B cell (primary cell): ENCODE measurements at regions not wholly inside any gene's neighbourhood (a gene's known extent, or its start where the extent isn't known, plus 50 kb on each side); places are given as distances from the start of the nearest gene placed in this dataset.

Experiments
- ATAC-seq: fragments of 200-7000 bp; cut with Tn5 transposase; one replicate; pipeline ENCODE4 v1.10.0; 2021; ENCODE audit warnings: low read depth, mild to moderate bottlenecking, moderate number of reproducible peaks, moderate library complexity
- CTCF ChIA-PET: fragments of 350-600 bp; sonication (Branson Sonifier 250); formaldehyde crosslinking; loops from one replicate; lab custom pipeline; 2021; ENCODE audit warnings: antibody characterized with exemption, inconsistent platforms; lab: Charles Lee
- POLR2A ChIA-PET: fragments of 350-600 bp; sonication (Branson Sonifier 250); formaldehyde crosslinking; loops from one replicate; lab custom pipeline; 2021; ENCODE audit warnings: antibody characterized with exemption; lab: Charles Lee
- DNase-seq: peaks from one replicate; pipeline ENCODE4 v3.0.0; 2013
- H2AFZ ChIP-seq: 2 replicates; pipeline ENCODE4 v1.6.1; 2012; ENCODE audit warnings: mild to moderate bottlenecking, low read depth, low read length; ENCODE audit not compliant: insufficient read depth, poor library complexity, severe bottlenecking
- H3K27ac ChIP-seq, 2 donors: 1 replicate in 1 of 2; 2 replicates in 1 of 2; pipeline ENCODE4 v1.5.1; 2012 to 2013; ENCODE audit warnings: low read length in 2 of 2, mild to moderate bottlenecking in 2 of 2, moderate library complexity in 1 of 2
- H3K27me3 ChIP-seq, 4 experiments: fragments of 200-600 bp in 1 of 4; sonication (generic) in 1 of 4; replicated peaks in 1 of 4; 1 replicate in 2 of 4; 2 replicates in 2 of 4; pipeline versions ENCODE4 v1.6.1 to v1.7.0; 2013 to 2016; ENCODE audit warnings: low read length in 3 of 4, mild to moderate bottlenecking in 2 of 4, mixed read lengths in 1 of 4, moderate library complexity in 1 of 4; ENCODE audit not compliant: insufficient read depth in 4 of 4, control insufficient read depth in 3 of 4; ENCODE audit errors: control extremely low read depth in 1 of 4
- H3K36me3 ChIP-seq, 2 experiments: replicated peaks in 1 of 2; 1 replicate in 1 of 2; 2 replicates in 1 of 2; pipeline versions ENCODE4 v1.6.1 to v1.7.1; 2013; ENCODE audit warnings: low read length in 1 of 2; ENCODE audit not compliant: insufficient read depth in 2 of 2, control insufficient read depth in 1 of 2; ENCODE audit errors: control extremely low read depth in 1 of 2, extremely low read depth in 1 of 2
- H3K4me1 ChIP-seq, 2 donors: fragments of 200-600 bp in 1 of 2; sonication (generic) in 1 of 2; 1 replicate in 1 of 2; 2 replicates in 1 of 2; pipeline versions ENCODE4 v1.5.1 to v1.6.1; 2013 to 2017; ENCODE audit warnings: low read length in 2 of 2; ENCODE audit not compliant: control insufficient read depth in 2 of 2, insufficient read depth in 2 of 2
- H3K4me2 ChIP-seq: replicated peaks from 2 replicates; pipeline ENCODE3; 2012; ENCODE audit warnings: mild to moderate bottlenecking, low read depth, low read length; ENCODE audit not compliant: poor library complexity, severe bottlenecking
- H3K4me3 ChIP-seq, 5 experiments: fragments of 200-600 bp in 1 of 5; sonication (generic) in 1 of 5; 1 replicate in 3 of 5; 2 replicates in 2 of 5; pipeline versions ENCODE4 v1.5.1 to v1.7.0; 2011 to 2016; ENCODE audit warnings: low read length in 4 of 5, mild to moderate bottlenecking in 4 of 5, low read depth in 2 of 5, control low read depth in 1 of 5, moderate library complexity in 1 of 5; ENCODE audit not compliant: insufficient read depth in 1 of 5; ENCODE audit errors: control extremely low read depth in 1 of 5, extremely low read depth in 1 of 5
- H3K79me2 ChIP-seq: fragments of 200-600 bp; sonication (generic); one replicate; pipeline ENCODE4 v1.6.0; 2016; ENCODE audit warnings: low read length; ENCODE audit not compliant: control insufficient read depth, insufficient read depth
- H3K9ac ChIP-seq: fragments of 200-600 bp; sonication (generic); 2 replicates; pipeline ENCODE4 v1.6.1; 2017; ENCODE audit warnings: mild to moderate bottlenecking, low read length, moderate library complexity
- H3K9me3 ChIP-seq, 3 donors: one replicate each; pipeline versions ENCODE4 v1.6.1 to v1.7.1; 2013; ENCODE audit warnings: low read length in 2 of 3; ENCODE audit not compliant: control insufficient read depth in 2 of 3, insufficient read depth in 1 of 3; ENCODE audit errors: control extremely low read depth in 1 of 3
- H4K20me1 ChIP-seq: 2 replicates; pipeline ENCODE4 v1.6.0; 2012; ENCODE audit warnings: mild to moderate bottlenecking, low read length; ENCODE audit not compliant: insufficient read depth, control insufficient read depth, poor library complexity, severe bottlenecking
- H3K27ac Mint-ChIP-seq: one replicate; pipeline ENCODE4 v1.8.0; 2021; ENCODE audit warnings: mixed read lengths
- H3K27me3 Mint-ChIP-seq: one replicate; pipeline ENCODE4 v1.8.0; 2021; ENCODE audit warnings: mixed read lengths
- H3K4me1 Mint-ChIP-seq: one replicate; pipeline ENCODE4 v1.8.0; 2021; ENCODE audit warnings: mixed read lengths
- H3K4me3 Mint-ChIP-seq: one replicate; pipeline ENCODE4 v1.8.0; 2021; ENCODE audit warnings: mixed read lengths
- H3K9me3 Mint-ChIP-seq: one replicate; pipeline ENCODE4 v1.8.0; 2022; ENCODE audit warnings: mixed read lengths; ENCODE audit not compliant: insufficient read depth
- CTCF ChIP-seq: fragments of 200-600 bp; IDR thresholded peaks from one replicate; pipeline ENCODE4 v1.8.0; 2022; ENCODE audit warnings: antibody characterized with exemption, mild to moderate bottlenecking
- EZH2 ChIP-seq: IDR thresholded peaks from 2 replicates; pipeline ENCODE4 v1.6.1; 2012; ENCODE audit warnings: borderline replicate concordance, low read depth, mild to moderate bottlenecking, moderate library complexity, low read length; ENCODE audit not compliant: insufficient read depth, poor library complexity, severe bottlenecking
- WGBS: methylation state at CpG from one replicate; pipeline ENCODE4 v1.1.5; 2013; ENCODE audit warnings: missing lambda C conversion rate; ENCODE audit not compliant: insufficient coverage; 5-methylcytosine and 5-hydroxymethylcytosine counted together
- intact Hi-C: fragments of 100-400 bp; cut with micrococcal nuclease; formaldehyde crosslinking; loops from one replicate; pipeline ENCODE4 v1.10.0; 2022

DNA sequence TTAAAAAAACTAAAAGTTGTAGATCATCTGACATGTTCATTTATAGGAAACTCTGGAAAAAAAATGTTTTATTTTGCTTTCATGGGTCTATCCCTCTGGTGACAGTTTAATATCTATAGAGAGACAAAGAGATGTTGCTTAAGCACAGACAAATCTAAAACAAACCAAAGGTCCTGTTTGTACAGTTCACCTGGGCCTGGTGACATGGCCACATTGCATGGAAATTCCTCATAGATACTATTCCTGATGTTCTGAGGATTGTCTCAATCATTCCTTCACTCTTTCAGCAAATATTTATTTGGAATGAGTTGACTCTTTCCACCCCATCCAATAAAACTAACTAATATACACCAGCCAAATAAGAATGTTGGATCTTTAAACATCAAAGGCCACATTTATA, 259.1 kb upstream of the NOCT start:
- DNase-seq (no peak), ATAC-seq (no peak)
- POLR2A ChIA-PET = no interaction called here
- Histone ChIP-seq H2AFZ (no peak overlapping the region), H3K79me2 (no peaks in the 10 kb centered on the region), H3K9me3 (no peaks in the 10 kb centered on the region), H4K20me1 (no peaks in the 10 kb centered on the region), H3K4me1 (no peaks in the 10 kb centered on the region), H3K36me3 (no peaks in the 10 kb centered on the region), H3K4me3 (no peak overlapping the region), H3K9ac (no peak overlapping the region), H3K27me3 (no peaks in the 10 kb centered on the region), H3K27ac (no peak overlapping the region), H3K4me2 (no peak overlapping the region)
- intact Hi-C loops = no loop called here
- Mint-ChIP-seq H3K27ac (no peak overlapping the region), H3K9me3 (peaks cover 11% of the 10 kb centered on the region), H3K4me3 (no peak overlapping the region), H3K27me3 (peaks cover 7% of the 10 kb centered on the region), H3K4me1 (no peaks in the 10 kb centered on the region)
- TF ChIP-seq CTCF = no peak
- no peak for TF ChIP-seq EZH2
- CTCF ChIA-PET = no interaction called here

DNA sequence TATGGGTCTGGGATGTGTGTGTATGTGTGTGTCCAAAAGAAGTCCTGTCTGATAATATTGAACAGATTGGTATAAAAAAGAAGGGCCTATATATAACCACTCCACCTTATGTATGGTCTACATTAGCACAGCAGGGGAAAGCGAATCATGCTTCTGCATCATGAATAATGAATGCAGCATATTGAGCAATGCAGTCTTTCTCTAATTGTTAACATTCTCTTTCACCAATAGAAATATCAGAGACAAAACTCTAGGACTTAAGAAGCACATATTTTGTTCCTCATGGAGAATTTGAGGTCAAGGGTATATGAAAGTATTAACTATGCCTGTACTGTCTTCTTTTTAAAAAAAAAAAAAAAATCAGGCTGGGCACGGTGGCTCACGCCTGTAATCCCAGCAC, 264.3 kb upstream of the NOCT start:
- no peaks in the 10 kb centered on the region for H3K27me3 ChIP-seq
- H4K20me1 ChIP-seq = no peaks in the 10 kb centered on the region
- intact Hi-C loops = no loop called here
- no peak overlapping the region for H3K27ac Mint-ChIP-seq
- H3K36me3 ChIP-seq = no peaks in the 10 kb centered on the region
- POLR2A ChIA-PET = no interaction called here
- no peaks in the 10 kb centered on the region for H3K4me1 Mint-ChIP-seq
- no peak overlapping the region for H3K27ac ChIP-seq
- no peak for DNase-seq
- no peak overlapping the region for H2AFZ ChIP-seq
- no peak overlapping the region for H3K4me3 ChIP-seq
- no CpG with 5 or more reads among the region's 3 CpGs for WGBS
- no peaks in the 10 kb centered on the region for H3K4me1 ChIP-seq
- CTCF ChIA-PET = no interaction called here
- no peak overlapping the region for H3K9ac ChIP-seq
- no peak overlapping the region for H3K4me2 ChIP-seq
- ATAC-seq = no peak
- no peak for TF ChIP-seq EZH2
- TF ChIP-seq CTCF = no peak
- peaks cover 3% of the 10 kb centered on the region for H3K27me3 Mint-ChIP-seq
- no peaks in the 10 kb centered on the region for H3K79me2 ChIP-seq
- H3K9me3 Mint-ChIP-seq = peaks cover 15% of the 10 kb centered on the region
- no peaks in the 10 kb centered on the region for H3K9me3 ChIP-seq
- H3K4me3 Mint-ChIP-seq = no peak overlapping the region
